ENCODE measurements at regions not wholly inside any gene's neighbourhood (a gene's known extent, or its start where the extent isn't known, plus 50 kb on each side); places are given as distances from the start of the nearest gene placed in this dataset.

DNA sequence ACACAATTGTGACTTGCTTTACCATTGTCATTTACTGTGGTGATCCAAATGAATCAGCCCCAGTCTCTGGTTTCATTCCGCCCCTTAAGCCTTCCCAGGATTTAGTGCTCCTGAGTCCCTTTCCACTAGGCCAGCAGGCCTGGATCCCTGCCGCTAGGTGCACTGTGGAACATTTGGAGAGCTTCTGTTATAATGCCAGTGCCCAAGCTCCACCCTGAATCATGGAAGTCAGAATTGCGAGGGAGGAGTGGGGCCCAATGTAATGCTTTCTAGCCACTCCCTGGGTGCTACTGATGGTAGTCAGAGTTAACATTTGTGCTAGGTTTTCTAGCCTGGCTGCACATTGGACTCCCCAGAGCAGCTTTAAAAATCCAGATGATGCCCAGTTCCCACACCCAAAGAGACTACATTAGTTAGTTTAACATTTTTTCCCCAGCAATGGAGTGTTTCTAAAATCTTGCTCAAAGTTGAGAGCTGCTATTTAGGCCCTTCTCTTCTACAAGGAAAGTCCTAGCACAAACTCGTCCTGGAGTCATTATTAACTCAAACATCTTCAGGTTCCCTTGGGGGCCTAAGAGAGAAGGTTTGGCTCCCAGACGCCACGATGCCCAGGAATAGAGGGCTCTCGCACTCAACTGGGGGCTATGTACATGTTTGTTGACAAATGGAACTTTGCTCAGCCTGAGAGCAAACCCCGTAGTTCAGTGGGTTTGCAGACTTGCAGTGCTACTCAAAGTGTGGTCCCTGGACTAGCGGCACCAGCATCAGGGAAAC lies 366.7 kb upstream of the PROK2 start:
- H3K4me3 ChIP-seq (ENCODE audit: low read depth in 2 of 2, low read length in 2 of 2) = no peak overlapping the region
- ChIA-PET POLR2A (no interaction called here), CTCF (no interaction called here)
- in situ Hi-C loops (cut with HindIII; ENCODE audit: low pct_unique_long_range_greater_than_20kb, low sequenced_read_pairs) (no loop called here), intact Hi-C loops (cut with micrococcal nuclease; ENCODE audit: unreplicated experiment) (no loop called here)
- ATAC-seq (no peak), DNase-seq (ENCODE audit: low read depth, low spot score) (no peak)
- BruUV-seq (replicated peaks) = no TSS peak
- H3K27ac ChIP-seq (ENCODE audit: low read length) = no peak overlapping the region
- H3K9me3 ChIP-seq (ENCODE audit: control insufficient read depth, insufficient read depth, low read depth, low read length) = no peaks in the 10 kb centered on the region
- no peaks in the 10 kb centered on the region for H3K27me3 ChIP-seq (ENCODE audit: control insufficient read depth, insufficient read depth, low read length)
- H3K36me3 ChIP-seq (ENCODE audit: control insufficient read depth, insufficient read depth, low read length) = peaks cover 2% of the 10 kb centered on the region; the same call in 1 of the 2 replicates
- H3K4me1 ChIP-seq (ENCODE audit: control insufficient read depth, insufficient read depth, low read length) = no peaks in the 10 kb centered on the region; the same call in 1 of the 2 replicates
- TF ChIP-seq, protein P1, sequence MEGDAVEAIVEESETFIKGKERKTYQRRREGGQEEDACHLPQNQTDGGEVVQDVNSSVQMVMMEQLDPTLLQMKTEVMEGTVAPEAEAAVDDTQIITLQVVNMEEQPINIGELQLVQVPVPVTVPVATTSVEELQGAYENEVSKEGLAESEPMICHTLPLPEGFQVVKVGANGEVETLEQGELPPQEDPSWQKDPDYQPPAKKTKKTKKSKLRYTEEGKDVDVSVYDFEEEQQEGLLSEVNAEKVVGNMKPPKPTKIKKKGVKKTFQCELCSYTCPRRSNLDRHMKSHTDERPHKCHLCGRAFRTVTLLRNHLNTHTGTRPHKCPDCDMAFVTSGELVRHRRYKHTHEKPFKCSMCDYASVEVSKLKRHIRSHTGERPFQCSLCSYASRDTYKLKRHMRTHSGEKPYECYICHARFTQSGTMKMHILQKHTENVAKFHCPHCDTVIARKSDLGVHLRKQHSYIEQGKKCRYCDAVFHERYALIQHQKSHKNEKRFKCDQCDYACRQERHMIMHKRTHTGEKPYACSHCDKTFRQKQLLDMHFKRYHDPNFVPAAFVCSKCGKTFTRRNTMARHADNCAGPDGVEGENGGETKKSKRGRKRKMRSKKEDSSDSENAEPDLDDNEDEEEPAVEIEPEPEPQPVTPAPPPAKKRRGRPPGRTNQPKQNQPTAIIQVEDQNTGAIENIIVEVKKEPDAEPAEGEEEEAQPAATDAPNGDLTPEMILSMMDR (IDR thresholded peaks at IDR 0.05) = no peak
- no peak for TF ChIP-seq SIN3A (IDR thresholded peaks at IDR 0.05; ENCODE audit: borderline replicate concordance, insufficient read depth, low read depth, low read length)
- TF ChIP-seq POLR2AphosphoS5 (IDR thresholded peaks at IDR 0.05; ENCODE audit: low read depth, low read length) = no peak
- TF ChIP-seq, protein P2, sequence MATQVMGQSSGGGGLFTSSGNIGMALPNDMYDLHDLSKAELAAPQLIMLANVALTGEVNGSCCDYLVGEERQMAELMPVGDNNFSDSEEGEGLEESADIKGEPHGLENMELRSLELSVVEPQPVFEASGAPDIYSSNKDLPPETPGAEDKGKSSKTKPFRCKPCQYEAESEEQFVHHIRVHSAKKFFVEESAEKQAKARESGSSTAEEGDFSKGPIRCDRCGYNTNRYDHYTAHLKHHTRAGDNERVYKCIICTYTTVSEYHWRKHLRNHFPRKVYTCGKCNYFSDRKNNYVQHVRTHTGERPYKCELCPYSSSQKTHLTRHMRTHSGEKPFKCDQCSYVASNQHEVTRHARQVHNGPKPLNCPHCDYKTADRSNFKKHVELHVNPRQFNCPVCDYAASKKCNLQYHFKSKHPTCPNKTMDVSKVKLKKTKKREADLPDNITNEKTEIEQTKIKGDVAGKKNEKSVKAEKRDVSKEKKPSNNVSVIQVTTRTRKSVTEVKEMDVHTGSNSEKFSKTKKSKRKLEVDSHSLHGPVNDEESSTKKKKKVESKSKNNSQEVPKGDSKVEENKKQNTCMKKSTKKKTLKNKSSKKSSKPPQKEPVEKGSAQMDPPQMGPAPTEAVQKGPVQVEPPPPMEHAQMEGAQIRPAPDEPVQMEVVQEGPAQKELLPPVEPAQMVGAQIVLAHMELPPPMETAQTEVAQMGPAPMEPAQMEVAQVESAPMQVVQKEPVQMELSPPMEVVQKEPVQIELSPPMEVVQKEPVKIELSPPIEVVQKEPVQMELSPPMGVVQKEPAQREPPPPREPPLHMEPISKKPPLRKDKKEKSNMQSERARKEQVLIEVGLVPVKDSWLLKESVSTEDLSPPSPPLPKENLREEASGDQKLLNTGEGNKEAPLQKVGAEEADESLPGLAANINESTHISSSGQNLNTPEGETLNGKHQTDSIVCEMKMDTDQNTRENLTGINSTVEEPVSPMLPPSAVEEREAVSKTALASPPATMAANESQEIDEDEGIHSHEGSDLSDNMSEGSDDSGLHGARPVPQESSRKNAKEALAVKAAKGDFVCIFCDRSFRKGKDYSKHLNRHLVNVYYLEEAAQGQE (IDR thresholded peaks at IDR 0.05; ENCODE audit: insufficient read depth in 1 of 2, low read depth in 2 of 2, low read length in 1 of 2) = no peak
- no peak for TF ChIP-seq TCF7L2 (IDR thresholded peaks at IDR 0.05; ENCODE audit: low read depth, low read length)

DNA sequence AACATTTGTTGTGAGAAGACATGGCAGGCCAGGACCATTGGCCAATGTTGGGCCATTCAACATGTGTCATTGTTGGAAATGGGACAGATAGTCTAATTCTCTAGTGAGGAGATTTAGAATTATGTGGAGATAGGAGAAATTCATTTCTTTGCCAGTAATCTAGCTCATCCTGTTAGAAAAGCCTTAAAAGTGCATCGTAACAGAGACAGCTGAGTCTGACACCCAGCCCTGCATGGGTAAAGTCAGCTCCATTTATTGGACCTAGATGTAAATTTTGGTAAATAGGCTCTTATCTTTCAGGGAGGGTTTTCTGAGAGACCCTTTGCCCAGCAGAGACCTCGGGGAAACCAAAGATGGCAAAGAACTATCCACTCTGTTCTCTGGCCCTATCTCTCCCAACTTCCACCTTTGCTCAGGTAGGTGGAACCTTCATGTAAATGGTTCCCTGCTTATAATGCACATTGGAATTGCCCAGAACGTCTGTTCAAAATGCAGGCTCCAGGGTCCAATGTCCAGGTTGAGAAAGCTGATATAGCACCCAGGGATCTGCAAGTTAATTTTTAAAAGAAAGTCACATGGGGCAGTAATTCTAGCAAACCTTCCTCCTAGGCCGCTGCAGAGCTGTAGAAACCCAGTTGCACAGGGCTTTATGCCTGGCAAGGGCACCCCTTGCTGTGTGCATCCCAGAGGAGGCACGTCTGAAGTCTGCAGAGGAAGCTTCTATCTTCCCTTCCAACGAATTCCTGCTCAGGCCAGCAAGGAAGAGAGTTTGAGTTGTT lies 365.9 kb upstream of the PROK2 start:
- BruUV-seq (replicated peaks) = no TSS peak
- ATAC-seq (no peak), DNase-seq (ENCODE audit: low read depth, low spot score) (no peak)
- intact Hi-C loops (cut with micrococcal nuclease; ENCODE audit: unreplicated experiment) = no loop called here
- Histone ChIP-seq H3K27me3 (ENCODE audit: control insufficient read depth, insufficient read depth, low read length) (no peaks in the 10 kb centered on the region), H3K4me1 (ENCODE audit: control insufficient read depth, insufficient read depth, low read length) (no peaks in the 10 kb centered on the region; the same call in 1 of the 2 replicates), H3K9me3 (ENCODE audit: control insufficient read depth, insufficient read depth, low read depth, low read length) (no peaks in the 10 kb centered on the region), H3K36me3 (ENCODE audit: control insufficient read depth, insufficient read depth, low read length) (peaks cover 2% of the 10 kb centered on the region; the same call in 1 of the 2 replicates), H3K4me3 (ENCODE audit: low read depth in 2 of 2, low read length in 2 of 2) (no peak overlapping the region), H3K27ac (ENCODE audit: low read length) (no peak overlapping the region)
- in situ Hi-C loops (cut with HindIII; ENCODE audit: low pct_unique_long_range_greater_than_20kb, low sequenced_read_pairs) = no loop called here
- ChIA-PET POLR2A (no interaction called here), CTCF (no interaction called here)
- TF ChIP-seq, protein P2 (IDR thresholded peaks at IDR 0.05; ENCODE audit: insufficient read depth in 1 of 2, low read depth in 2 of 2, low read length in 1 of 2) = no peak
- TF ChIP-seq SIN3A (IDR thresholded peaks at IDR 0.05; ENCODE audit: borderline replicate concordance, insufficient read depth, low read depth, low read length) = no peak
- no peak for TF ChIP-seq POLR2AphosphoS5 (IDR thresholded peaks at IDR 0.05; ENCODE audit: low read depth, low read length)
- TF ChIP-seq, protein P1 (IDR thresholded peaks at IDR 0.05) = no peak
- TF ChIP-seq TCF7L2 (IDR thresholded peaks at IDR 0.05; ENCODE audit: low read depth, low read length) = no peak
